Caco-2 (cell line): ENCODE measurements at regions not wholly inside any gene's neighbourhood (a gene's known extent, or its start where the extent isn't known, plus 50 kb on each side); places are given as distances from the start of the nearest gene placed in this dataset.

Source experiments
- BruUV-seq: library from RNA; stranded (reverse); fragments of 400-500 nt; replicated peaks from 2 replicates; lab custom pipeline; 2021; lab: Mats Ljungman, UMichigan
- CTCF ChIA-PET: fragments of 300-600 bp; sonication (Branson Sonifier 250); formaldehyde crosslinking; loops from one replicate; lab custom pipeline; 2022; ENCODE audit warnings: antibody characterized with exemption; lab: Charles Lee
- POLR2A ChIA-PET: fragments of 300-600 bp; sonication (Branson Sonifier 250); formaldehyde crosslinking; loops from one replicate; lab custom pipeline; 2022; ENCODE audit warnings: antibody characterized with exemption; lab: Charles Lee
- DNase-seq, 2 experiments: peaks; one replicate each; pipeline versions ENCODE4 v3.0.0 to v3.0.0-alpha.2; 2020 to 2022
- H3K27me3 ChIP-seq: replicated peaks from 2 replicates; pipeline ENCODE4 v1.6.0; 2011; ENCODE audit warnings: low read length; ENCODE audit not compliant: control insufficient read depth, insufficient read depth
- H3K36me3 ChIP-seq: 2 replicates; pipeline ENCODE4 v1.5.1; 2011; ENCODE audit warnings: low read length; ENCODE audit not compliant: control insufficient read depth, insufficient read depth
- H3K4me1 ChIP-seq: fragments of 250-450 bp; sonication (Bioruptor Pico); 2 replicates; pipeline ENCODE4 v1.5.1; 2020; ENCODE audit warnings: mild to moderate bottlenecking
- H3K4me3 ChIP-seq: 2 replicates; pipeline ENCODE4 v1.5.1; 2011; ENCODE audit warnings: low read depth, mild to moderate bottlenecking, control low read depth, low read length
- H3K9me3 ChIP-seq: fragments of 250-450 bp; sonication (Bioruptor Pico); 2 replicates; pipeline ENCODE4 v1.5.1; 2020; ENCODE audit warnings: mild to moderate bottlenecking, moderate library complexity
- H3K27ac Mint-ChIP-seq: one replicate; pipeline ENCODE4 v1.8.0; 2022; ENCODE audit warnings: mixed read lengths; ENCODE audit not compliant: unreplicated experiment
- H3K27me3 Mint-ChIP-seq: one replicate; pipeline ENCODE4 v1.8.0; 2022; ENCODE audit warnings: mixed read lengths; ENCODE audit not compliant: insufficient read depth, unreplicated experiment
- H3K36me3 Mint-ChIP-seq: one replicate; pipeline ENCODE4 v1.8.0; 2022; ENCODE audit warnings: mild to moderate bottlenecking, mixed read lengths; ENCODE audit not compliant: insufficient read depth, unreplicated experiment
- H3K4me1 Mint-ChIP-seq: one replicate; pipeline ENCODE4 v1.8.0; 2022; ENCODE audit warnings: low read depth, mixed read lengths; ENCODE audit not compliant: unreplicated experiment
- H3K4me3 Mint-ChIP-seq: one replicate; pipeline ENCODE4 v1.8.0; 2022; ENCODE audit warnings: mild to moderate bottlenecking, moderate library complexity, mixed read lengths; ENCODE audit not compliant: unreplicated experiment
- H3K9me3 Mint-ChIP-seq: one replicate; pipeline ENCODE4 v1.8.0; 2022; ENCODE audit warnings: mixed read lengths; ENCODE audit not compliant: unreplicated experiment
- CTCF ChIP-seq, 2 experiments: fragments of 200-600 bp in 1 of 2; IDR thresholded peaks; 1 replicate in 1 of 2; 2 replicates in 1 of 2; pipeline versions ENCODE4 v1.5.1 to v1.8.0; 2011 to 2022; ENCODE audit warnings: antibody characterized with exemption in 1 of 2, control low read depth in 1 of 2, inconsistent platforms in 1 of 2, low read depth in 1 of 2, low read length in 1 of 2, mild to moderate bottlenecking in 1 of 2, moderate library complexity in 1 of 2; ENCODE audit not compliant: insufficient read depth in 1 of 2, severe bottlenecking in 1 of 2, unreplicated experiment in 1 of 2
- intact Hi-C: fragments of 100-400 bp; cut with micrococcal nuclease; formaldehyde crosslinking; loops from one replicate; pipeline ENCODE4 v1.10.0; 2022; ENCODE audit not compliant: unreplicated experiment

- H3K4me3 Mint-ChIP-seq = no peak overlapping the region
Measured at GRCh38 chr12:128163086-128163485, 103.9 kb upstream of the TMEM132C start.

GRCh38 chr12:128164533-128164932 lies 102.4 kb upstream of the TMEM132C start:
- intact Hi-C loops = no loop called here
- Mint-ChIP-seq H3K4me1 (no peaks in the 10 kb centered on the region), H3K27me3 (no peaks in the 10 kb centered on the region), H3K9me3 (no peaks in the 10 kb centered on the region), H3K27ac (no peak overlapping the region), H3K4me3 (no peak overlapping the region), H3K36me3 (no peaks in the 10 kb centered on the region)
- BruUV-seq = no TSS peak
- H3K4me3 ChIP-seq = no peak overlapping the region
- POLR2A ChIA-PET = no interaction called here
- CTCF ChIA-PET = no interaction called here
- H3K27me3 ChIP-seq = no peaks in the 10 kb centered on the region
- TF ChIP-seq CTCF (IDR thresholded peaks at IDR 0.05; ENCODE audit: insufficient read depth in 1 of 2, low read depth in 1 of 2, low read length in 1 of 2, severe bottlenecking in 1 of 2, unreplicated experiment in 1 of 2) = no peak
- no peaks in the 10 kb centered on the region for H3K9me3 ChIP-seq
- H3K4me1 ChIP-seq = no peaks in the 10 kb centered on the region
- DNase-seq = no peak
- H3K36me3 ChIP-seq = no peaks in the 10 kb centered on the region

More at GRCh38 chr12:128163086-128163485, 103.9 kb upstream of the TMEM132C start:
- Histone ChIP-seq H3K36me3 (no peaks in the 10 kb centered on the region), H3K27me3 (no peaks in the 10 kb centered on the region), H3K4me3 (no peak overlapping the region), H3K4me1 (no peaks in the 10 kb centered on the region), H3K9me3 (no peaks in the 10 kb centered on the region)
- CTCF ChIA-PET = no interaction called here
- intact Hi-C loops = no loop called here
- no peaks in the 10 kb centered on the region for H3K27me3 Mint-ChIP-seq
- no peak for DNase-seq
- POLR2A ChIA-PET = no interaction called here
- H3K36me3 Mint-ChIP-seq = no peaks in the 10 kb centered on the region
- TF ChIP-seq CTCF (IDR thresholded peaks at IDR 0.05; ENCODE audit: insufficient read depth in 1 of 2, low read depth in 1 of 2, low read length in 1 of 2, severe bottlenecking in 1 of 2, unreplicated experiment in 1 of 2) = no peak
- H3K4me1 Mint-ChIP-seq = no peaks in the 10 kb centered on the region
- no peaks in the 10 kb centered on the region for H3K9me3 Mint-ChIP-seq
- no TSS peak for BruUV-seq
- H3K27ac Mint-ChIP-seq = no peak overlapping the region

- Mint-ChIP-seq H3K4me1 (no peaks in the 10 kb centered on the region), H3K27ac (no peak overlapping the region), H3K4me3 (no peak overlapping the region), H3K27me3 (no peaks in the 10 kb centered on the region), H3K36me3 (no peaks in the 10 kb centered on the region), H3K9me3 (no peaks in the 10 kb centered on the region)
- no peak for DNase-seq
- H3K36me3 ChIP-seq = no peaks in the 10 kb centered on the region
- ChIA-PET CTCF (no interaction called here), POLR2A (no interaction called here)
- H3K4me3 ChIP-seq = no peak overlapping the region
- no peaks in the 10 kb centered on the region for H3K4me1 ChIP-seq
- H3K27me3 ChIP-seq = no peaks in the 10 kb centered on the region
- no peak for TF ChIP-seq CTCF (IDR thresholded peaks at IDR 0.05; ENCODE audit: insufficient read depth in 1 of 2, low read depth in 1 of 2, low read length in 1 of 2, severe bottlenecking in 1 of 2, unreplicated experiment in 1 of 2)
- intact Hi-C loops = no loop called here
- H3K9me3 ChIP-seq = no peaks in the 10 kb centered on the region
- BruUV-seq = no TSS peak
Measured at GRCh38 chr12:128165387-128165786, 101.6 kb upstream of the TMEM132C start.
